ENCODE measurements at regions not wholly inside any gene's neighbourhood (a gene's known extent, or its start where the extent isn't known, plus 50 kb on each side); places are given as distances from the start of the nearest gene placed in this dataset.

GRCh38 chr15:92244703-92245102 lies 149.0 kb upstream of the ST8SIA2 start (continued):
- TF ChIP-seq CTCF (conservative IDR thresholded peaks at IDR 0.05; ENCODE audit: low read depth in 2 of 2): no peak
- TF ChIP-seq, protein P1, sequence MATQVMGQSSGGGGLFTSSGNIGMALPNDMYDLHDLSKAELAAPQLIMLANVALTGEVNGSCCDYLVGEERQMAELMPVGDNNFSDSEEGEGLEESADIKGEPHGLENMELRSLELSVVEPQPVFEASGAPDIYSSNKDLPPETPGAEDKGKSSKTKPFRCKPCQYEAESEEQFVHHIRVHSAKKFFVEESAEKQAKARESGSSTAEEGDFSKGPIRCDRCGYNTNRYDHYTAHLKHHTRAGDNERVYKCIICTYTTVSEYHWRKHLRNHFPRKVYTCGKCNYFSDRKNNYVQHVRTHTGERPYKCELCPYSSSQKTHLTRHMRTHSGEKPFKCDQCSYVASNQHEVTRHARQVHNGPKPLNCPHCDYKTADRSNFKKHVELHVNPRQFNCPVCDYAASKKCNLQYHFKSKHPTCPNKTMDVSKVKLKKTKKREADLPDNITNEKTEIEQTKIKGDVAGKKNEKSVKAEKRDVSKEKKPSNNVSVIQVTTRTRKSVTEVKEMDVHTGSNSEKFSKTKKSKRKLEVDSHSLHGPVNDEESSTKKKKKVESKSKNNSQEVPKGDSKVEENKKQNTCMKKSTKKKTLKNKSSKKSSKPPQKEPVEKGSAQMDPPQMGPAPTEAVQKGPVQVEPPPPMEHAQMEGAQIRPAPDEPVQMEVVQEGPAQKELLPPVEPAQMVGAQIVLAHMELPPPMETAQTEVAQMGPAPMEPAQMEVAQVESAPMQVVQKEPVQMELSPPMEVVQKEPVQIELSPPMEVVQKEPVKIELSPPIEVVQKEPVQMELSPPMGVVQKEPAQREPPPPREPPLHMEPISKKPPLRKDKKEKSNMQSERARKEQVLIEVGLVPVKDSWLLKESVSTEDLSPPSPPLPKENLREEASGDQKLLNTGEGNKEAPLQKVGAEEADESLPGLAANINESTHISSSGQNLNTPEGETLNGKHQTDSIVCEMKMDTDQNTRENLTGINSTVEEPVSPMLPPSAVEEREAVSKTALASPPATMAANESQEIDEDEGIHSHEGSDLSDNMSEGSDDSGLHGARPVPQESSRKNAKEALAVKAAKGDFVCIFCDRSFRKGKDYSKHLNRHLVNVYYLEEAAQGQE (IDR thresholded peaks at IDR 0.05; ENCODE audit: unreplicated experiment): no peak

- Mint-ChIP-seq H3K4me3 (no peak overlapping the region), H3K27me3 (ENCODE audit: insufficient read depth, low read depth, poor library complexity) (peaks cover 2% of the 10 kb centered on the region), H3K36me3 (ENCODE audit: low read depth) (no peaks in the 10 kb centered on the region; the same call in 2 of the 3 replicates), H3K27ac (no peak overlapping the region), H3K4me1 (no peaks in the 10 kb centered on the region), H3K9me3 (peaks cover 8% of the 10 kb centered on the region)
- Histone ChIP-seq H3K4me1 (ENCODE audit: insufficient read depth) (no peaks in the 10 kb centered on the region), H3F3A (replicated peaks; ENCODE audit: low read depth) (no peaks in the 10 kb centered on the region), H3K79me2 (replicated peaks; ENCODE audit: insufficient read depth) (no peaks in the 10 kb centered on the region), H2AFZ (0 out of 2 replicates have a peak overlapping the region, but pooled peaks have one; percentile 35), H3K4me2 (no peak overlapping the region), H3K9me2 (ENCODE audit: insufficient read depth) (no peaks in the 10 kb centered on the region), H4K20me1 (replicated peaks; ENCODE audit: insufficient read depth) (no peaks in the 10 kb centered on the region), H3K36me3 (ENCODE audit: insufficient read depth) (no peaks in the 10 kb centered on the region), H3K27ac (ENCODE audit: low read depth) (no peak overlapping the region), H3K27me3 (ENCODE audit: insufficient read depth) (no peaks in the 10 kb centered on the region), H3K4me3 (no peak overlapping the region)
- no peak for ATAC-seq
- no peak for DNase-seq (ENCODE audit: low spot score)
- TF ChIP-seq, protein P1 (IDR thresholded peaks at IDR 0.05; ENCODE audit: unreplicated experiment): no peak
- no peak for TF ChIP-seq EZH2 (IDR thresholded peaks at IDR 0.05; ENCODE audit: low read depth, unreplicated experiment)
- no peak for TF ChIP-seq NANOG (IDR thresholded peaks at IDR 0.05; ENCODE audit: borderline replicate concordance)
- TF ChIP-seq ZNF114 (CRISPR knock-in tag; IDR thresholded peaks at IDR 0.05): no peak
- TF ChIP-seq EZH2phosphoT487 (IDR thresholded peaks at IDR 0.05; ENCODE audit: unreplicated experiment): no peak
- TF ChIP-seq POLR2AphosphoS5 (IDR thresholded peaks at IDR 0.05; ENCODE audit: low read depth): no peak
- TF ChIP-seq ZNF462 (CRISPR knock-in tag; IDR thresholded peaks at IDR 0.05): no peak
- no peak for TF ChIP-seq CREB1 (CRISPR knock-in tag; IDR thresholded peaks at IDR 0.05; ENCODE audit: low read depth)
Measured at GRCh38 chr15:92247649-92248242, 145.9 kb upstream of the ST8SIA2 start.

Data from GM23338 (cell line).